ENCODE measurements at regions not wholly inside any gene's neighbourhood (a gene's known extent, or its start where the extent isn't known, plus 50 kb on each side); places are given as distances from the start of the nearest gene placed in this dataset.

DNA sequence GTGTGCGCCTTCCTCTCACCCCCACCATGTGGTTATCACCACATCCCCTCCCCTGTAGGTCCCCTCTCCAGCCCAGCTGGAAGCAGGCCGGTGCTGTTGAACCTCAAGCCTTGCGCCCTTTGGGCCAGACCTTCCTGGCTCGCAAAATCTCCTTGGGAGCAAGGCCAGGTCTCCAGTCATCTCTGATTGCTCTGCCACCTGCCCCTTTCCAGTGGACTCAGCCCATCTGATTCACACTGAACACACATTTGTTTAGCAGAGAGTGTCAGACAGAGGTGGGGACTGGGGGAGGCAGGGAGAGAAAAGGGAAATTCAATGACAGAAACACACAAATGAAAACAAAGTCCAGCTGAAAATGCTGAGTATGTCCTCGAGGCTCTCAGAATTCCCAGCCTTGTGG lies 119.4 kb downstream of the TPRA1 start:
- POLR2A ChIA-PET (ENCODE audit: unreplicated experiment), result no interaction called here
- H3K4me3 ChIP-seq (ENCODE audit: insufficient read depth, low read depth, low read length), result no peak overlapping the region
- H3K36me3 ChIP-seq (ENCODE audit: control insufficient read depth, insufficient read depth, low read length), result no peaks in the 10 kb centered on the region
- no peak for TF ChIP-seq RCOR1 (IDR thresholded peaks at IDR 0.05; ENCODE audit: insufficient replicate concordance, low read length)
- TF ChIP-seq BHLHE40 (IDR thresholded peaks at IDR 0.05; ENCODE audit: low read depth, low read length), result no peak
- TF ChIP-seq SMC3 (IDR thresholded peaks at IDR 0.05; ENCODE audit: low read depth, low read length), result no peak
- no peaks in the 10 kb centered on the region for H3K9me3 ChIP-seq (ENCODE audit: control insufficient read depth, insufficient read depth, low read length)
- no peak overlapping the region for H2BK120ac ChIP-seq (ENCODE audit: low read depth, low read length)
- no peak for ATAC-seq (ENCODE audit: low read depth)
- H2BK5ac ChIP-seq (ENCODE audit: low read depth, low read length, poor library complexity, severe bottlenecking), result no peak overlapping the region
- H3K4ac ChIP-seq (ENCODE audit: low read depth, low read length), result no peak overlapping the region
- in situ Hi-C loops (cut with MboI; ENCODE audit: low sequenced_read_pairs), result no loop called here
- H3K23ac ChIP-seq (ENCODE audit: low read depth, low read length), result no peak overlapping the region
- no peaks in the 10 kb centered on the region for H3K9me1 ChIP-seq (ENCODE audit: insufficient read depth, low read length)
- H3K9ac ChIP-seq (ENCODE audit: low read depth, low read length), result no peak overlapping the region
- no peaks in the 10 kb centered on the region for H3K79me1 ChIP-seq (ENCODE audit: low read depth in 1 of 2, low read length in 2 of 2)
- WGBS, 2 experiments (ENCODE audit: extremely low coverage in 2 of 2, insufficient read length in 1 of 2), result 73% methylated on average over 2 of the region's 5 CpGs; no CpG with 5 or more reads in 1 of the 2 experiments
- no TSS peak for BruUV-seq (replicated peaks)
- no peaks in the 10 kb centered on the region for H3K4me1 ChIP-seq (ENCODE audit: control insufficient read depth, insufficient read depth, low read length)
- H3K18ac ChIP-seq (ENCODE audit: low read depth, low read length), result no peak overlapping the region
- no peak overlapping the region for H3K4me2 ChIP-seq (ENCODE audit: low read depth, low read length)
- no peak overlapping the region for H2AK9ac ChIP-seq (replicated peaks; ENCODE audit: low read depth, low read length, poor library complexity)
- no peak for DNase-seq
- no peak overlapping the region for H2AK5ac ChIP-seq (ENCODE audit: low read depth, low read length)
- no peak overlapping the region for H3K27ac ChIP-seq (ENCODE audit: insufficient read depth, low read length)
- intact Hi-C loops (cut with micrococcal nuclease), result no loop called here
- no peak overlapping the region for H4K8ac ChIP-seq (ENCODE audit: low read depth in 2 of 2, low read length in 2 of 2)
- no peak overlapping the region for H4K91ac ChIP-seq (ENCODE audit: insufficient read depth, low read depth, low read length)
- CTCF ChIA-PET, result no interaction called here
- H2AFZ ChIP-seq (replicated peaks; ENCODE audit: low read length, poor library complexity), result no peak overlapping the region
- H2BK15ac ChIP-seq (ENCODE audit: low read depth, low read length), result no peak overlapping the region
- H3K14ac ChIP-seq (replicated peaks; ENCODE audit: low read depth, low read length), result no peak overlapping the region
- H3K56ac ChIP-seq (ENCODE audit: extremely low read depth, insufficient read depth, low read length), result no peak overlapping the region
- H4K5ac ChIP-seq (ENCODE audit: low read depth, low read length), result no peak overlapping the region
- H4K20me1 ChIP-seq (ENCODE audit: insufficient read depth, low read length), result no peaks in the 10 kb centered on the region
- dilution Hi-C loops (cut with HindIII; ENCODE audit: low sequenced_read_pairs, unreplicated experiment), result no loop called here
- H3K27me3 ChIP-seq (ENCODE audit: control insufficient read depth, insufficient read depth, low read length), result peaks cover 18% of the 10 kb centered on the region
- H2BK20ac ChIP-seq (ENCODE audit: low read depth, low read length), result no peak overlapping the region

All from IMR-90 (cell line).